GM18868 (cell line): ENCODE measurements at regions not wholly inside any gene's neighbourhood (a gene's known extent, or its start where the extent isn't known, plus 50 kb on each side); places are given as distances from the start of the nearest gene placed in this dataset.
"Not testable (repeated sequence)": the region's sequence is repeated elsewhere in the genome, so short reads cannot be mapped to it uniquely, and the experiment has no call there.

Experiments used
- ATAC-seq: cut with Tn5 transposase; IDR thresholded peaks from one replicate; pipeline ENCODE4 v1.9.1; 2021; ENCODE audit warnings: mild to moderate bottlenecking, moderate library complexity; ENCODE audit not compliant: unreplicated experiment

- ATAC-seq: no peak
These were observed 56.4 kb upstream of the XIRP2 start for GRCh38 chr2:166831930-166832329.

- no peak for ATAC-seq
These were observed 62.4 kb upstream of the XIRP2 start for GRCh38 chr2:166825914-166826313.

DNA sequence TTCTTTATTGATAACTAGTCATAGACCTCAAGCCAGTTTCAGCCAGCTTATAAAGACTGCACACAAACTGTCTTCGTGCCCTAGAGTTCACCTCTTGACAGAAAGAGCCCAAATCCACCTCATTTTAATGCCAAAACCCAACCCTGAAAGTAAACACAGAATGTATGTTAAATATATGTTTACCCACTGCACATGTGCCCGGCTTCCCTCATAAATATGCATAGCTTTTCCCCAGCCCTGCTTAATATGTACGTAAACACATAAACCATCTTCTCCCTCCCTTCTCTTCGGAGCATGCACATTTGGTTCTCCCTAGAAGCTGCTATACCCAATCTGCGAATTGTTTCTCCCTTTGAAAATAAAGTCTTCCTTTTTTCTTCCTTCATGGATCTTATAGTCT is 73.9 kb upstream of the XIRP2 start:
- ATAC-seq: no peak

- ATAC-seq: no peak
These were observed 76.0 kb upstream of the XIRP2 start for GRCh38 chr2:166812166-166812891.

GRCh38 chr2:166805753-166806152 is 82.5 kb upstream of the XIRP2 start:
- no peak for ATAC-seq

GRCh38 chr2:166803373-166804000 is 84.8 kb upstream of the XIRP2 start:
- ATAC-seq: no peak

DNA sequence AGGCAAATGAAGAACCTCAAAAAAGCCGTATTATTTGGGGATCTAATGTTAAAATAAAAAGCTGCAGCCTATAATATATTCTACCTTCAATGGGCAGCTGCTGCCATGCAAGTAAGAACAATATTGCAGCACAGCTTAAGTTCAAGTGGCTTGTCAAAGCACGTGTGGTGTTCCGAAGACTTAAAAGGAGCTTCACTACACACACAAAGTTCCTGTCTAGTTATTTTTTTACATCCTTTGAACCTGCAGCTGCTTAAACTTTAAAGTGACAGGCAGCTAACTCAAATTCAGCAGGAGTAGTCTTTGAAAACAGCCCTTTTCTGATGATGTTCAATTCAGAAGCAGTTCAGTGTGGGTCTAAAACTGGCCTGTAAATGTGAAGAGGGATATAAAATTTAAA is 85.8 kb upstream of the XIRP2 start:
- no peak for ATAC-seq

DNA sequence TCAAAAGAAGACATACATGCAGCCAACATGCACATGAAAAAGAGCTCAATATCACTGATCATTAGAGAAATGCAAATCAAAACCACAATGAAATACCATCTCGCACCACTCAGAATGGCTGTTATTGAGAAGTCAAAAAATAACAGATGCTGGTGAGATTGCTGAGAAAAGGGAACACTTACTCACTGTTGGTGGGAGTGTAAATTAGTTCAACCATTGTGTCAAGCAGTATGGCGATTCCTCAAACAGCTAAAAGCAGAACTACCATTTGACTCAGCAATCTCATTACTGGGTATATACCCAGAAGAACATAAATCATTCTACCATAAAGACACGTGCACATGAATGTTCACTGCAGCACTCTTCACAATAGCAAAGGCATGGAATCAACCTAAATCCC is 95.5 kb upstream of the XIRP2 start:
- no peak for ATAC-seq

- ATAC-seq: no peak
These were observed 101.6 kb upstream of the XIRP2 start for GRCh38 chr2:166786707-166787106.

- no peak for ATAC-seq
These were observed 103.9 kb upstream of the XIRP2 start for GRCh38 chr2:166784296-166784946.

DNA sequence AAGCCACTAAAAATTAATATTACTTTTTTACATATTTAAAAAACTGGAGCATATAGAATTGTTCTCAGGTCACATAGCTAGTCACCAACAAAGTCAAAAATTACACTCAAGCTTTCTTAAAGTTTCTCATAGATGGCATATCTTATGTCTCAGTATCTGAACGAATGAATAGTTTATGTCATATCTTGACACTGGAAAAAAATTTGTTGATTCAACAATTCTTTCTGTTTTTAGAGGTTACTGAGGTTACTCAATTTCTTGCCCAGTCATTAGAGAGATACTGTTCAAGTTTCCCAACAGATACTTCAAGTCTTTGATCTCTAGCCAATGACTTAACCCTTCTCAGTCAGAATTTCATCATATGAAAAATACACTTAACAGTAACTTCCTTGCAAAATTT is 113.1 kb upstream of the XIRP2 start:
- ATAC-seq: no peak

DNA sequence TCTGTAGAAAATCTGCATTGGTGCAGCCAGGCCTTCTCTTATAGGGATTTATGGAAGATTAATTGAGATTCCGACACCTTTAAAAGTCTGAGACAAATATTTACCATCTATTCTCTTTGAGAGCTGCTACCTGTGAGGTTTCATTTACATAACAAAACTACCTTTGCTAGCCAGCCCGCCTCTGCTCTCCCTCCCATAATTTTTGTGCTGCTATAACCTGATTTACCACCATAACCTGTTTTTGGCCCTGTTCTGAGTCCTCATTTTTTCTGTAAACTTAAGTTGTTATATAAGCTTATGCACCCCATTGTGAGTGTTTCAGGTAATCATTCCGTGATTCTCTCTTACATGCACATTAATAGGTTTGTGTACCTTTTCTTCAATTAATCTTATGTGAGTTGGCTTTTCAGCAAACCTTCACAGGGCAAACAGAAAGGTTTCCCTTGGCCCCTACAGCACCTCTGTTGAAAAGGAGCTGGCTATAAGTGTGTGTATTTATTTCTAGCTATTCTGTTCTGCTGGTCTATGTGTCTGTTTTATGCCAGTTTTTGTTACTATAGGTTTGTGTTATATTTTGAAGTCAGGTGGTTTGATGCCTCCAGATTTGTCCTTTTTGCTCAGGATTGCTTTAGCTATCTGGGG is 114.9 kb upstream of the XIRP2 start:
- ATAC-seq: no peak

DNA sequence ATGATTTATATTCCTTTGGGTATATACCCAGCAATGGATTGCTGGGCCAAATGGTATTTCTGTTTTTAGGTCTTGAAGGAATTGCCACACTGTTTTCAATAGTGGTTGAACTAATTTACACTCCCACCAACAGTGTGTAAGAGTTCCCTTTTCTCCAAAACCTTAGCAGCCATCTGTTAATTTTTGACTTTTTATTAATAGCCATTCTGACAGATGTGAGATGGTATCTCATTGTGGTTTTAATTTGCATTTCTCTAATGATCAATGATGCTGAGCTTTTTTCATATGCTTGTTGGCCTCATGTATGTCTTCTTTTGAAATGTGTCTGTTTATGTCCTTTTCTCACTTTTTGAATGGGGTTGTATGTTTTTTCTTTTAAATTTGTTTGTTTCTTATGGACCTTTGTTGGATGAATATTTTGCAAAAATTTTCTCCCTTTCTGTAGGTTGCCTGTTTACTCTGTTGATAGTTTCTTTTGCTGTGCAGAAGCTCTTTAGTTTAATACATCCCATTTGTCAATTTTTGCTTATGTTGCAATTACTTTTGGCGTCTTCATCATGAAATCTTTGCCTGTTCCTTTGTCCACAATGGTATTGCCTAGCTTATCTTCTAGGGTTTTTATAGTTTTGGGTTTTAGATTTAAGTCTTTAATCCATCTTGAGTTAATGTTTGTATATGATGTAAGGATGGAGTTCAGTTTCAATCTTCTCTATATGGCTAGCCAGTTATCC is 119.7 kb upstream of the XIRP2 start:
- ATAC-seq: no peak

- not testable (repeated sequence) for ATAC-seq
These were observed 121.4 kb upstream of the XIRP2 start for GRCh38 chr2:166766769-166767322.

DNA sequence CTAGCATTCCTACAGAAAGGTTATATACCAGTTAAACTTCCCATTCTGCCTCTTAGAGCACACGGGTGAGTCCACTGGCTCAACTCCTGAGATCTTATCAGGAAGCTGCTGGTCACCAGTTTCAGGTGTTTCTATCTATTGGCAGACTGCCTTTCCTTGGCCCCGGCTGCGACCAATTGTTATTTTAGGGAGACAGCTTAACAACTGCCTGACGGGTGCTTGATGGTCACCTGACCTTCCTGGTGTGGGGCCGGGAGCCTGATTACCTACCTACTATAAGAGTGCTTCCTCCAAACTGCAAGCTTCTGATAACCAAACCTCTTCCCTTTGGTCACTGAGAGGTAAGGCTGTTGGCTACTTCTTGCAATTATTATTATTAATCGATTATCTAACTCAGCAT is 122.1 kb upstream of the XIRP2 start:
- ATAC-seq: no peak

GRCh38 chr2:166765141-166765540 is 123.1 kb upstream of the XIRP2 start:
- no peak for ATAC-seq

DNA sequence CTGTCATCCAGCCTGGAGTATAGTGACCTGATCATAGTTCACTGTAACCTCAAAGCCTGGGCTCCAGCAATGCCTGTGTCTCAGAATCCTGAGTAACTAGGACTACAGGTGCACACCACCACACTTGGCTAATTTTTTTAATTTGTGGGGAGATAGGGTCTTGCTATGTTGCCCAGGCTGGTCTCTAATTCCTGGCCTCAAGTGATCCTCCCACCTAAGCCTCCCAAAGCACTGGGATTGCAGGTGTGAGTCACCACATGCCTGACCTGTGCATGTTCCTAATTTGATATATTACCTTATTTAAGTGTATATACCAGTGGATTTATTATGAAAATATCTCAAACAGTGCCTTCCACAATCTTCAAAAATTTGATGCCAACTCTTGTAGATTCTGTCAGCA is 123.6 kb upstream of the XIRP2 start:
- no peak for ATAC-seq

DNA sequence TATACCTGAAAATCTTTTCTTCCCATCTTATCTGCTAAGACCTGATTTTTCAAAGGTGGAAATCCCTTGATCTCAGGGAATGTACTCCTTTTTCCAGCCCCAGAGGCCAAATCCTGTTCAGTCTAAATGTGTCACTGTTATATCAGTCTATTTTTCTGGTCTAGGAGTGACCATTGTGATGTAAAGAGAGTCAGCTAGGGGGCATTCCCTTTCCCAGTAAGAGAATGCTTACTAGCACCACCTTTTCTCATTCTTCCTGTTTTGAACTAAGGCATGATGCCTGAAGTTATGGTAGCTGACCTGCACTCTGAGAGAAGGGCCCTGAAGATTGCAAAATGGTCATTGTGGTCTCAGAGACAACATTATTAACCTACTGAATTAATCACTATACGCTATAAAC is 124.1 kb upstream of the XIRP2 start:
- no peak for ATAC-seq

GRCh38 chr2:166762746-166763145 is 125.5 kb upstream of the XIRP2 start:
- ATAC-seq: peak; percentile 75

DNA sequence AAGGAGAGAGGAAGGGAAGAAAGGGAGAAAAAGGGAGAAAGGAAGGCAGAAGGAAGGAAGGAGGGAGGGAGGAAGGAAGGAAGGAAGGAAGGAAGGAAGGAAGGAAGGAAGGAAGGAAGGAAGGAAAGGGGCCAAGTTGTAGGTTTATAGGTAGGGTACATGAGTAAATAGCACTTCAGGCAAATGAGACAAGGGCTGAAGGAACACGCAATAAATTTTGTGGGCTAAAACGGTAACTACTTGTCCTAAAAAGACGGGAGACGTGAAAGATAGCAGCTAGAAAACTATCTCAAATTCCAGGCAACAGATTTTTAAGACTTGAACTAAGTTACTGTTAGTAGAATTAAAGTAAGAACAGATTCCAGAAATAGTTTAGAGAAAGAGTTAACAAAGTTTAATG is 129.3 kb upstream of the XIRP2 start:
- no peak for ATAC-seq

GRCh38 chr2:166750624-166751023 is 137.7 kb upstream of the XIRP2 start:
- no peak for ATAC-seq
